ENCODE measurements at regions not wholly inside any gene's neighbourhood (a gene's known extent, or its start where the extent isn't known, plus 50 kb on each side); places are given as distances from the start of the nearest gene placed in this dataset.

GRCh38 chr3:118755253-118755801 lies 279.3 kb downstream of the IGSF11 start:
- no peak for TF ChIP-seq CTCF (IDR thresholded peaks at IDR 0.05)
- no peak for TF ChIP-seq POLR2A (IDR thresholded peaks at IDR 0.05)
